ENCODE measurements at regions not wholly inside any gene's neighbourhood (a gene's known extent, or its start where the extent isn't known, plus 50 kb on each side); places are given as distances from the start of the nearest gene placed in this dataset.

DNA sequence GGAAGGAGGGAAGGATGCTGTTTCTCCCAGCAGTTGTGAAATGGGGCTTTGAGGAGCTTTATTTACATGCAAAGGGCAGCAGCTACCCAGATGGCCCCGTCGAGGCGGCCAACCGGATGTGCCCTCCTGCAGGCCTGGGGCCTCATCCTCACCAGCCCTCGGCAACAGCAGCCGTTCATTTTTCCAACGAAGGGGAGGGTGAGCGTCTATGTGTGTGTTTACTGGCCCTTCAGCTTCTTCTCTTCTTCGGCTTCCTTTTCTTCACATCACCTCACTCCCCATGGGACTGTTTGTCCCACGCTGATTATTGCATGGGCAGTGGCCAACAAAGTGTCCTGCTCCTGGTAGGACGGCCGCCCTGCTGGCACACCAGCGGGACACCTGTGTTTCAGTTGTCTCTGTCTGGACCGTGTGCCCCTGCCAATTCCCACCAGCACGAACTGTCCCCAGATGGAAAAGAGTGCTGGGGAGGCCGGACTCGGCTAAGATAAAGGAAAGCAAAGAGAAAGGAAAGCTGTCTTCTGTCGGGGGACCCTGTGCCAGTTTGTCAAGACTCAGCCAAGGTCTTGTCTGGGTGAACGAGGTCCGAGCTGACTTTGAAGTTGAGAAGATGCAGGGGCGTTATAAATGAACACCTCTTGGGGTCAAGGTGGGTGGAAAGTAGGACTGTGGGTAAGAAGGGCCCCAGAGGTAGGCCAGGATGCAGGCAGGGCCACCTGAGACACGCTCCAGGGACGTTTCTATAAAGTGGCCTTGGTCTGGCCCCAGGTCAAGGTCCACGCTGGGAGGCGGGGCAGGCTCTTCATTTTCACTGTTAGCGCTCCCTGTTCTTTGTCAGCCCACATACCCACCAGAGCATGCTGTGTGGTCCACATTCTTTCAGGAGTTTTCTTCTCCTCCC is 57.0 kb downstream of the FAM50B start:
- no peak overlapping the region for H3K27ac ChIP-seq (ENCODE audit: low read length)
- no peak for TF ChIP-seq CTCF (IDR thresholded peaks at IDR 0.05; ENCODE audit: borderline replicate concordance, extremely low read depth, low read length, poor library complexity, severe bottlenecking)
- TF ChIP-seq EZH2 (IDR thresholded peaks at IDR 0.05; ENCODE audit: borderline replicate concordance, low read depth, low read length, severe bottlenecking): no peak
- no peaks in the 10 kb centered on the region for H3K79me2 ChIP-seq (ENCODE audit: insufficient read depth, low read length)
- H3K36me3 ChIP-seq (ENCODE audit: insufficient read depth, low read length): no peaks in the 10 kb centered on the region
- H3K9me3 ChIP-seq (ENCODE audit: insufficient read depth, low read length, severe bottlenecking): no peaks in the 10 kb centered on the region
- peaks cover 51% of the 10 kb centered on the region for H3K27me3 ChIP-seq (ENCODE audit: insufficient read depth, low read length, poor library complexity)
- H3K4me2 ChIP-seq (ENCODE audit: insufficient read depth, low read length): no peak overlapping the region
- no peak overlapping the region for H2AFZ ChIP-seq (ENCODE audit: low read depth, low read length)
- H3K4me1 ChIP-seq (ENCODE audit: insufficient read depth, low read length): no peaks in the 10 kb centered on the region
- H4K20me1 ChIP-seq (ENCODE audit: insufficient read depth, low read length): no peaks in the 10 kb centered on the region
- H3K9ac ChIP-seq (ENCODE audit: low read depth, low read length): no peak overlapping the region
- no peak for ATAC-seq (ENCODE audit: insufficient read depth, low read depth)
- H3K4me3 ChIP-seq (ENCODE audit: low read depth in 1 of 2, low read length in 2 of 2): no peak overlapping the region
- no peak for DNase-seq

- no peak overlapping the region for H2AFZ ChIP-seq (ENCODE audit: low read depth, low read length)
Measured at GRCh38 chr6:3906846-3907151, 57.6 kb downstream of the FAM50B start.

DNA sequence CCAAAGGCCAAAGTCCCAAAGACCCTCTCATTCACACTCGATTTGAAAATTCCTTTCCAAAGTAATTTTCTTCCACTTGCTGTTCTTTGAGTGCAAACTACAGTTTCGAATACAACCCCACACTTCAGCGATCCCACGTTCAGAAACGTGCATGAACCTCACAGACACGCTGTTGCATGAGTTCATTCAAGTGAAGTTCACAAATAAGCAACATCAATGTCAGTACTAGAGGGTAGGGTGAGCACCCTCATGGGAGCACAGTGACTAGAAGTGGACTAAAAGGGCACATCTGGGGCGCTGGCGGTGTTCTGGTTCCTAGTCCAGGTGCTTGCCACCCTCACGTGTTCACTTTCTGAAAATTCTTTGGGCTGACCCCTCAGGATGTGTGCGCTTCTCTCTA is 59.0 kb downstream of the FAM50B start:
- Histone ChIP-seq H3K9ac (ENCODE audit: low read depth, low read length) (no peak overlapping the region), H4K20me1 (ENCODE audit: insufficient read depth, low read length) (no peaks in the 10 kb centered on the region), H3K27me3 (ENCODE audit: insufficient read depth, low read length, poor library complexity) (peaks cover 60% of the 10 kb centered on the region), H3K36me3 (ENCODE audit: insufficient read depth, low read length) (no peaks in the 10 kb centered on the region), H2AFZ (ENCODE audit: low read depth, low read length) (no peak overlapping the region), H3K4me3 (ENCODE audit: low read depth in 1 of 2, low read length in 2 of 2) (no peak overlapping the region), H3K79me2 (ENCODE audit: insufficient read depth, low read length) (no peaks in the 10 kb centered on the region), H3K27ac (ENCODE audit: low read length) (no peak overlapping the region), H3K4me2 (ENCODE audit: insufficient read depth, low read length) (no peak overlapping the region), H3K9me3 (ENCODE audit: insufficient read depth, low read length, severe bottlenecking) (no peaks in the 10 kb centered on the region), H3K4me1 (ENCODE audit: insufficient read depth, low read length) (no peaks in the 10 kb centered on the region)
- ATAC-seq (ENCODE audit: insufficient read depth, low read depth): no peak
- DNase-seq: no peak
- no peak for TF ChIP-seq CTCF (IDR thresholded peaks at IDR 0.05; ENCODE audit: borderline replicate concordance, extremely low read depth, low read length, poor library complexity, severe bottlenecking)
- TF ChIP-seq EZH2 (IDR thresholded peaks at IDR 0.05; ENCODE audit: borderline replicate concordance, low read depth, low read length, severe bottlenecking): no peak

More at GRCh38 chr6:3906846-3907151, 57.6 kb downstream of the FAM50B start:
- no peaks in the 10 kb centered on the region for H4K20me1 ChIP-seq (ENCODE audit: insufficient read depth, low read length)
- H3K9me3 ChIP-seq (ENCODE audit: insufficient read depth, low read length, severe bottlenecking): no peaks in the 10 kb centered on the region
- TF ChIP-seq CTCF (IDR thresholded peaks at IDR 0.05; ENCODE audit: borderline replicate concordance, extremely low read depth, low read length, poor library complexity, severe bottlenecking) (no peak), EZH2 (IDR thresholded peaks at IDR 0.05; ENCODE audit: borderline replicate concordance, low read depth, low read length, severe bottlenecking) (no peak)
- no peak for ATAC-seq (ENCODE audit: insufficient read depth, low read depth)
- no peak overlapping the region for H3K4me3 ChIP-seq (ENCODE audit: low read depth in 1 of 2, low read length in 2 of 2)
- H3K27ac ChIP-seq (ENCODE audit: low read length): no peak overlapping the region
- no peaks in the 10 kb centered on the region for H3K79me2 ChIP-seq (ENCODE audit: insufficient read depth, low read length)
- no peak for DNase-seq
- no peaks in the 10 kb centered on the region for H3K36me3 ChIP-seq (ENCODE audit: insufficient read depth, low read length)
- no peaks in the 10 kb centered on the region for H3K4me1 ChIP-seq (ENCODE audit: insufficient read depth, low read length)
- H3K27me3 ChIP-seq (ENCODE audit: insufficient read depth, low read length, poor library complexity): peaks cover 52% of the 10 kb centered on the region
- no peak overlapping the region for H3K4me2 ChIP-seq (ENCODE audit: insufficient read depth, low read length)
- no peak overlapping the region for H3K9ac ChIP-seq (ENCODE audit: low read depth, low read length)

Data from DND-41 (cell line).